Spleen (tissue), 7 donors: ENCODE measurements at regions not wholly inside any gene's neighbourhood (a gene's known extent, or its start where the extent isn't known, plus 50 kb on each side); places are given as distances from the start of the nearest gene placed in this dataset.
"Not testable (repeated sequence)": the region's sequence is repeated elsewhere in the genome, so short reads cannot be mapped to it uniquely, and the experiment has no call there.

Experiments used
- POLR2A ChIP-seq, 3 donors: fragments of 450-650 bp; IDR thresholded peaks; one replicate each; pipeline ENCODE4 v1.5.1; 2017; ENCODE audit warnings: antibody characterized with exemption in 3 of 3, mild to moderate bottlenecking in 1 of 3
- TF ChIP-seq, protein P1 (sequence below), 11 experiments: fragments of 200-600 bp in 7 of 11; fragments of 450-650 bp in 4 of 11; sonication (generic) in 4 of 11; IDR thresholded peaks in 8 of 11; conservative IDR thresholded peaks in 3 of 11; 1 replicate in 7 of 11; 2 replicates in 4 of 11; pipeline versions ENCODE4 v1.4.0 to v1.8.0; 2016 to 2021; ENCODE audit warnings: antibody characterized with exemption in 11 of 11, inconsistent platforms in 4 of 11, mild to moderate bottlenecking in 1 of 11
- donor health status: DM: no; HTN: no; CAD: no; lungs with moderate emphysema.
- donor health status: DM: no; HTN: no; CAD: no.
- donor health status: DM: no; HTN: no; CAD: no.

DNA sequence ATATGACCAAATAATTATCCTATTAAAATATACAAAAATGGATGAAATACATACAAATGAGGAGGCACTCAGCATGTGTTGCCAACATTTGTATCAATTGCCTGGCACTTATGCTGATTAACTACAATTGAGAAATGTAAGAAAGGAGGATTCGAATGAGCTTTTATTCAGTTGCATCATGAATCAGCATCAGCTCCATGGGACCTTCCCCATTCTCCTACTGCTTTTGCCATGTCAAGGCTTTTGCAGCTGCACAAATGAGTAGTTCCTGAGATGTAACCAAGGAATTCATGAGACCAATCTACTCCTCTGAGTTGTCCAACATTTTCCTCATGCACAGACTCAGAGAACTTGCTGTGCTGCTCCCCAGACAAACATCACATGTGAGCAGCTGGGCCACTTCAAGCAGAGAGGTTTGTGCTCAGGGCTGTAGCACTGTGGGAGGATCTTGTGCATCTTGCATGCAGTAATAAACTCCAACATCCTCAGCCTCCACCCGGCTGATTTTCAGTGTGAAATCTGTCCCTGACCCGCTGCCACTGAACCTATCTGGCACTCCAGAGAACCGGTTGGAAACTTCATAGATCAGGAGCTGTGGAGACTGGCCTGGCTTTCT, 504.3 kb downstream of the RPIA start:
- TF ChIP-seq, protein P1, sequence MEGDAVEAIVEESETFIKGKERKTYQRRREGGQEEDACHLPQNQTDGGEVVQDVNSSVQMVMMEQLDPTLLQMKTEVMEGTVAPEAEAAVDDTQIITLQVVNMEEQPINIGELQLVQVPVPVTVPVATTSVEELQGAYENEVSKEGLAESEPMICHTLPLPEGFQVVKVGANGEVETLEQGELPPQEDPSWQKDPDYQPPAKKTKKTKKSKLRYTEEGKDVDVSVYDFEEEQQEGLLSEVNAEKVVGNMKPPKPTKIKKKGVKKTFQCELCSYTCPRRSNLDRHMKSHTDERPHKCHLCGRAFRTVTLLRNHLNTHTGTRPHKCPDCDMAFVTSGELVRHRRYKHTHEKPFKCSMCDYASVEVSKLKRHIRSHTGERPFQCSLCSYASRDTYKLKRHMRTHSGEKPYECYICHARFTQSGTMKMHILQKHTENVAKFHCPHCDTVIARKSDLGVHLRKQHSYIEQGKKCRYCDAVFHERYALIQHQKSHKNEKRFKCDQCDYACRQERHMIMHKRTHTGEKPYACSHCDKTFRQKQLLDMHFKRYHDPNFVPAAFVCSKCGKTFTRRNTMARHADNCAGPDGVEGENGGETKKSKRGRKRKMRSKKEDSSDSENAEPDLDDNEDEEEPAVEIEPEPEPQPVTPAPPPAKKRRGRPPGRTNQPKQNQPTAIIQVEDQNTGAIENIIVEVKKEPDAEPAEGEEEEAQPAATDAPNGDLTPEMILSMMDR (IDR thresholded peaks at IDR 0.05 in 8 of 11, conservative IDR thresholded peaks at IDR 0.05 in 3 of 11) = not testable (repeated sequence)
- not testable (repeated sequence) for TF ChIP-seq POLR2A (IDR thresholded peaks at IDR 0.05)
